ENCODE measurements at regions not wholly inside any gene's neighbourhood (a gene's known extent, or its start where the extent isn't known, plus 50 kb on each side); places are given as distances from the start of the nearest gene placed in this dataset.

DNA sequence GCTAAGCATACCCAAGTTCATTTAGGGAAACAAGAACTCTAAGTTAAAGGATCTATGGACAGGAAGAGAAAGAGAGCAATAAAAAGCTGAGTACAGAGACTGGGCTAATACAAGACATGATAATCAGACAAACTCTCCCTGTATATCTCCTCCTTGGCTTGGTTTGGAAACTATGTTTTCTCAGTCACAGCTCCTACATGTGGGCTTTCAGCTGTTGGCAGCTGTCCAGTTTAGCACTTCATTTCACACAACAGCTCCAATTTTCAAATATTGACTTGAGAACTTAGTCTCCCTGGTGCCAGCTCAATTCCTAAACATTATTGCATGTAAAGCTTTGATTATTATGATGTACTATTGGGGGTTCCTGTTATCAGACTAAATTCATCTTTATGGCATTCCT is 222.8 kb upstream of the OBI1 start:
- TF ChIP-seq, protein P1, sequence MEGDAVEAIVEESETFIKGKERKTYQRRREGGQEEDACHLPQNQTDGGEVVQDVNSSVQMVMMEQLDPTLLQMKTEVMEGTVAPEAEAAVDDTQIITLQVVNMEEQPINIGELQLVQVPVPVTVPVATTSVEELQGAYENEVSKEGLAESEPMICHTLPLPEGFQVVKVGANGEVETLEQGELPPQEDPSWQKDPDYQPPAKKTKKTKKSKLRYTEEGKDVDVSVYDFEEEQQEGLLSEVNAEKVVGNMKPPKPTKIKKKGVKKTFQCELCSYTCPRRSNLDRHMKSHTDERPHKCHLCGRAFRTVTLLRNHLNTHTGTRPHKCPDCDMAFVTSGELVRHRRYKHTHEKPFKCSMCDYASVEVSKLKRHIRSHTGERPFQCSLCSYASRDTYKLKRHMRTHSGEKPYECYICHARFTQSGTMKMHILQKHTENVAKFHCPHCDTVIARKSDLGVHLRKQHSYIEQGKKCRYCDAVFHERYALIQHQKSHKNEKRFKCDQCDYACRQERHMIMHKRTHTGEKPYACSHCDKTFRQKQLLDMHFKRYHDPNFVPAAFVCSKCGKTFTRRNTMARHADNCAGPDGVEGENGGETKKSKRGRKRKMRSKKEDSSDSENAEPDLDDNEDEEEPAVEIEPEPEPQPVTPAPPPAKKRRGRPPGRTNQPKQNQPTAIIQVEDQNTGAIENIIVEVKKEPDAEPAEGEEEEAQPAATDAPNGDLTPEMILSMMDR (IDR thresholded peaks at IDR 0.05), result no peak
- no peak for TF ChIP-seq POLR2A (IDR thresholded peaks at IDR 0.05)
- no peak for TF ChIP-seq POLR2AphosphoS5 (IDR thresholded peaks at IDR 0.05)
- no peak for TF ChIP-seq EP300 (IDR thresholded peaks at IDR 0.05)

Measured in gastroesophageal sphincter (tissue), 3 donors.